LNCAP (cell line): ENCODE measurements at regions not wholly inside any gene's neighbourhood (a gene's known extent, or its start where the extent isn't known, plus 50 kb on each side); places are given as distances from the start of the nearest gene placed in this dataset.

Experiments used
- TF ChIP-seq, protein P1 (sequence below): fragments of 450-650 bp; IDR thresholded peaks from 2 replicates; pipeline ENCODE4 v1.5.1; 2017; ENCODE audit warnings: mild to moderate bottlenecking

DNA sequence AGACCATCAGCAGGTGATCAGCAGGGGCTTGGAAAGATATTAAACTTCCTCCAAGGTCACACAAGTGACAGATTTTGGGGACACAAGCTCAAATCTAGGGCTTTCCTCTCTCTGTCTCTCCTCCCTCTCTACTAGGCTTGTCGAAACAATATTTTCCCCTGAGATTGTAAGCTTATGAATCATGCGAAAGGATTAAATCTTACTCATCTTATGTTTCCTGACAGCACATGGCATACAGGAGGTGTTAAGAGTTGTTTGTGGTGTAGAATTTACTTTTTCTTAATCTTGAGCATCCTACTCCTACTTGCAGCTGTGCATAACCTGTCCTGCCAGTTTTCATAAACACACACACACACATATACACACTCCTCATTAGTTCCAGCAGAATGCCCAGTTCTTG lies 186.3 kb downstream of the MARCHF11 start:
- TF ChIP-seq, protein P1, sequence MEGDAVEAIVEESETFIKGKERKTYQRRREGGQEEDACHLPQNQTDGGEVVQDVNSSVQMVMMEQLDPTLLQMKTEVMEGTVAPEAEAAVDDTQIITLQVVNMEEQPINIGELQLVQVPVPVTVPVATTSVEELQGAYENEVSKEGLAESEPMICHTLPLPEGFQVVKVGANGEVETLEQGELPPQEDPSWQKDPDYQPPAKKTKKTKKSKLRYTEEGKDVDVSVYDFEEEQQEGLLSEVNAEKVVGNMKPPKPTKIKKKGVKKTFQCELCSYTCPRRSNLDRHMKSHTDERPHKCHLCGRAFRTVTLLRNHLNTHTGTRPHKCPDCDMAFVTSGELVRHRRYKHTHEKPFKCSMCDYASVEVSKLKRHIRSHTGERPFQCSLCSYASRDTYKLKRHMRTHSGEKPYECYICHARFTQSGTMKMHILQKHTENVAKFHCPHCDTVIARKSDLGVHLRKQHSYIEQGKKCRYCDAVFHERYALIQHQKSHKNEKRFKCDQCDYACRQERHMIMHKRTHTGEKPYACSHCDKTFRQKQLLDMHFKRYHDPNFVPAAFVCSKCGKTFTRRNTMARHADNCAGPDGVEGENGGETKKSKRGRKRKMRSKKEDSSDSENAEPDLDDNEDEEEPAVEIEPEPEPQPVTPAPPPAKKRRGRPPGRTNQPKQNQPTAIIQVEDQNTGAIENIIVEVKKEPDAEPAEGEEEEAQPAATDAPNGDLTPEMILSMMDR: no peak

DNA sequence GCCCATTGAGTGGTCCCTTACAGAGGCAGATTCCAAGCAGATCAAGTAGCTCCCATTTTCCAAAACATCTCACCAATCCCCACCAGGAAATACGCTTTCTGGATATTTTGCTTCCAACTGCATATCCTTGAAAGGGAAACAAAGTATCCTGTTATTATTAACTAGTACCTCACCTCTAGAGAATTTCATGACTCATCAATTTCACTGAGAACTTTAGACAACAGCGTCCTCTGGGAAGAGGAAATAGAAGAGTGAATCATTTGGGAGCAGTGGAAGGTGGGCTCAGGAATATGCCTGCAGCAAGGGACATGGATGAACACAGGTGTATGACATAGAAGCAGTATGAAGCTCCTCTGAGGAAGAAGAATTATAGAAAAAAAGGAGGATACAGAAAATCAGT lies 186.7 kb downstream of the MARCHF11 start:
- TF ChIP-seq, protein P1: no peak

DNA sequence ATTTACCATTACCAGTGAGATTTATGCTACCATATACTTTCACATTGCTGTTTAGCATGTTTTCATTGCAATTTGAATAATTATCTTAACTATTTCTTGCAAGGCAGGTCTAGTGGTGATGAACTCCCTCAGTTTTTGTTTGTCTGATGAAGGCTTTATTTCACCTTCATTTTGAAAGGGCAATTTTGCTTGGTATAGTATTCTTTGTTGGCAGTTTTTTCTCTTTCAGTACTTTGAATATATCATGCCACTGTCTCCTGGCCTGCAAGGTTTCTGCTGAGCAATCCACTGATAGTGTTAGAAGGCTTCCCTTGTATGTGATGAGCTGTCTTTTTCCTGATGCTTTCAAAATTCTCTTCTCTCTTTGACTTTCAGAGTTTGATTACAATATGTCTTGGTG lies 188.0 kb downstream of the MARCHF11 start:
- TF ChIP-seq, protein P1: no peak
